IMR-90 (cell line): ENCODE measurements at regions not wholly inside any gene's neighbourhood (a gene's known extent, or its start where the extent isn't known, plus 50 kb on each side); places are given as distances from the start of the nearest gene placed in this dataset.

ENCODE experiments used
- ATAC-seq: fragments of 200-7000 bp; cut with Tn5 transposase; 2 replicates; pipeline ENCODE4 v1.9.1; 2020; ENCODE audit warnings: low read depth, mild to moderate bottlenecking, moderate library complexity
- BruUV-seq: library from RNA; stranded (reverse); fragments of 400-500 nt; replicated peaks from 2 replicates; lab custom pipeline; 2021; lab: Mats Ljungman, UMichigan
- CTCF ChIA-PET: fragments of 300-600 bp; formaldehyde crosslinking; extraction: SDS; loops from one replicate; lab custom pipeline; 2021; ENCODE audit warnings: antibody characterized with exemption; lab: Yijun Ruan, JAX
- POLR2A ChIA-PET: fragments of 300-600 bp; sonication (Branson Sonifier 250); formaldehyde crosslinking; loops from one replicate; lab custom pipeline; 2022; ENCODE audit warnings: antibody characterized with exemption; ENCODE audit not compliant: unreplicated experiment; lab: Charles Lee
- DNase-seq: peaks from one replicate; pipeline ENCODE4 v3.0.0; 2013
- H2AFZ ChIP-seq: replicated peaks from 2 replicates; pipeline ENCODE3; 2013; ENCODE audit warnings: low read length, mild to moderate bottlenecking; ENCODE audit not compliant: poor library complexity
- H2AK5ac ChIP-seq: 2 replicates; pipeline ENCODE4 v1.6.1; 2013; ENCODE audit warnings: low read depth, low read length, inconsistent platforms
- H2AK9ac ChIP-seq: replicated peaks from 2 replicates; pipeline ENCODE3; 2013; ENCODE audit warnings: mild to moderate bottlenecking, low read depth, low read length, moderate library complexity; ENCODE audit not compliant: poor library complexity
- H2BK120ac ChIP-seq: 2 replicates; pipeline ENCODE4 v1.6.1; 2013; ENCODE audit warnings: low read depth, low read length, inconsistent platforms
- H2BK15ac ChIP-seq: 3 replicates; pipeline ENCODE4 v1.6.1; 2013; ENCODE audit warnings: low read depth, low read length, inconsistent platforms
- H2BK20ac ChIP-seq: 2 replicates; pipeline ENCODE4 v1.6.1; 2013; ENCODE audit warnings: low read depth, mild to moderate bottlenecking, inconsistent platforms, low read length, moderate library complexity
- H2BK5ac ChIP-seq: 2 replicates; pipeline ENCODE4 v1.6.1; 2013; ENCODE audit warnings: mild to moderate bottlenecking, low read depth, low read length, inconsistent platforms; ENCODE audit not compliant: poor library complexity, severe bottlenecking
- H3K14ac ChIP-seq: replicated peaks from 2 replicates; pipeline ENCODE4 v1.6.1; 2013; ENCODE audit warnings: low read depth, low read length, inconsistent platforms
- H3K18ac ChIP-seq: 2 replicates; pipeline ENCODE4 v1.6.1; 2013; ENCODE audit warnings: low read depth, low read length, control low read depth
- H3K23ac ChIP-seq: 2 replicates; pipeline ENCODE4 v1.6.1; 2013; ENCODE audit warnings: low read depth, low read length, inconsistent platforms
- H3K27ac ChIP-seq: 2 replicates; pipeline ENCODE4 v1.5.1; 2013; ENCODE audit warnings: mild to moderate bottlenecking, control low read depth, low read length; ENCODE audit not compliant: insufficient read depth
- H3K27me3 ChIP-seq: 2 replicates; pipeline ENCODE4 v1.6.1; 2013; ENCODE audit warnings: low read length; ENCODE audit not compliant: control insufficient read depth, insufficient read depth
- H3K36me3 ChIP-seq: 2 replicates; pipeline ENCODE4 v1.6.1; 2013; ENCODE audit warnings: low read length, mixed read lengths; ENCODE audit not compliant: control insufficient read depth, insufficient read depth
- H3K4ac ChIP-seq: 2 replicates; pipeline ENCODE4 v1.6.1; 2013; ENCODE audit warnings: low read depth, low read length, inconsistent platforms
- H3K4me1 ChIP-seq: 2 replicates; pipeline ENCODE4 v1.6.1; 2013; ENCODE audit warnings: low read length, mixed read lengths; ENCODE audit not compliant: control insufficient read depth, insufficient read depth
- H3K4me2 ChIP-seq: 2 replicates; pipeline ENCODE4 v1.6.1; 2013; ENCODE audit warnings: low read depth, mild to moderate bottlenecking, control low read depth, low read length, moderate library complexity
- H3K4me3 ChIP-seq: 2 replicates; pipeline ENCODE4 v1.5.1; 2013; ENCODE audit warnings: low read depth, mild to moderate bottlenecking, control low read depth, low read length, moderate library complexity; ENCODE audit not compliant: insufficient read depth
- H3K56ac ChIP-seq: 2 replicates; pipeline ENCODE4 v1.6.1; 2013; ENCODE audit warnings: low read length, inconsistent platforms; ENCODE audit not compliant: insufficient read depth; ENCODE audit errors: extremely low read depth
- H3K79me1 ChIP-seq, 2 experiments: 2 replicates each; pipeline ENCODE4 v1.6.1; 2013; ENCODE audit warnings: low read length in 2 of 2, inconsistent platforms in 1 of 2, low read depth in 1 of 2
- H3K9ac ChIP-seq: 2 replicates; pipeline ENCODE4 v1.6.1; 2013; ENCODE audit warnings: low read depth, low read length, control low read depth
- H3K9me1 ChIP-seq: 2 replicates; pipeline ENCODE4 v1.6.1; 2013; ENCODE audit warnings: low read length, inconsistent platforms; ENCODE audit not compliant: insufficient read depth
- H3K9me3 ChIP-seq: 2 replicates; pipeline ENCODE4 v1.6.1; 2013; ENCODE audit warnings: low read length; ENCODE audit not compliant: control insufficient read depth, insufficient read depth
- H4K20me1 ChIP-seq: 2 replicates; pipeline ENCODE4 v1.6.1; 2013; ENCODE audit warnings: low read length, inconsistent platforms; ENCODE audit not compliant: insufficient read depth
- H4K5ac ChIP-seq: 2 replicates; pipeline ENCODE4 v1.6.1; 2013; ENCODE audit warnings: mild to moderate bottlenecking, low read depth, low read length, control low read depth
- H4K8ac ChIP-seq, 2 experiments: 2 replicates each; pipeline ENCODE4 v1.6.1; 2013; ENCODE audit warnings: low read depth in 2 of 2, low read length in 2 of 2, control low read depth in 1 of 2, inconsistent platforms in 1 of 2
- H4K91ac ChIP-seq: 2 replicates; pipeline ENCODE4 v1.6.1; 2013; ENCODE audit warnings: low read depth, low read length, inconsistent platforms; ENCODE audit not compliant: insufficient read depth
- CEBPB ChIP-seq: IDR thresholded peaks from 2 replicates; pipeline ENCODE4 v1.6.1; 2012; ENCODE audit warnings: low read depth, low read length, improper control_type of control experiment
- CHD1 ChIP-seq: IDR thresholded peaks from 2 replicates; pipeline ENCODE4 v1.6.1; 2012; ENCODE audit warnings: low read depth, low read length, improper control_type of control experiment
- FOS ChIP-seq: fragments of 150-350 bp; IDR thresholded peaks from 2 replicates; pipeline ENCODE4 v1.6.1; 2016; ENCODE audit warnings: low read depth, low read length
- MAFK ChIP-seq: IDR thresholded peaks from 2 replicates; pipeline ENCODE4 v1.6.1; 2012; ENCODE audit warnings: low read depth, low read length, improper control_type of control experiment
- MAZ ChIP-seq: IDR thresholded peaks from 2 replicates; pipeline ENCODE4 v1.6.1; 2012; ENCODE audit warnings: low read depth, mild to moderate bottlenecking, low read length, improper control_type of control experiment, moderate library complexity, borderline replicate concordance
- MXI1 ChIP-seq: IDR thresholded peaks from 2 replicates; pipeline ENCODE4 v1.6.1; 2012; ENCODE audit warnings: low read depth, mild to moderate bottlenecking, low read length, moderate library complexity, borderline replicate concordance
- NFE2L2 ChIP-seq: fragments of 150-350 bp; IDR thresholded peaks from 2 replicates; pipeline ENCODE4 v1.6.1; 2016; ENCODE audit warnings: low read depth, mild to moderate bottlenecking, low read length
- POLR2A ChIP-seq: IDR thresholded peaks from 2 replicates; pipeline ENCODE4 v1.6.1; 2012; ENCODE audit warnings: mild to moderate bottlenecking, low read depth, low read length
- RAD21 ChIP-seq: IDR thresholded peaks from 2 replicates; pipeline ENCODE4 v1.6.1; 2012; ENCODE audit warnings: low read length, improper control_type of control experiment
- RCOR1 ChIP-seq: IDR thresholded peaks from 2 replicates; pipeline ENCODE4 v1.6.1; 2012; ENCODE audit warnings: mild to moderate bottlenecking, low read length, improper control_type of control experiment; ENCODE audit not compliant: insufficient replicate concordance
- RFX5 ChIP-seq: IDR thresholded peaks from 2 replicates; pipeline ENCODE4 v1.8.0; 2012; ENCODE audit warnings: low read depth, mild to moderate bottlenecking, low read length, moderate library complexity
- SMC3 ChIP-seq: fragments of 150-350 bp; IDR thresholded peaks from 2 replicates; pipeline ENCODE4 v1.6.1; 2016; ENCODE audit warnings: low read depth, mild to moderate bottlenecking, antibody characterized with exemption, low read length, moderate library complexity
- WGBS, 2 experiments: methylation state at CpG; one replicate each; pipeline versions ENCODE4 v1.1.5 to v1.1.7; 2013; ENCODE audit warnings: missing lambda C conversion rate in 2 of 2; ENCODE audit not compliant: insufficient read length in 1 of 2; ENCODE audit errors: extremely low coverage in 2 of 2; 5-methylcytosine and 5-hydroxymethylcytosine counted together
- dilution Hi-C: fragments of 300-500 bp; cut with HindIII; formaldehyde crosslinking; loops from one replicate; pipeline ENCODE4 v1.14.3; 2018; ENCODE audit warnings: low sequenced_read_pairs; ENCODE audit not compliant: unreplicated experiment
- in situ Hi-C: fragments of 300-500 bp; cut with MboI; formaldehyde crosslinking; loops from 3 replicates; pipeline ENCODE4 v1.14.3; 2019; ENCODE audit warnings: low sequenced_read_pairs, inconsistent platforms, mixed read lengths
- intact Hi-C: fragments of 100-400 bp; cut with micrococcal nuclease; formaldehyde crosslinking; loops from 2 replicates; pipeline ENCODE4 v1.10.0; 2022
- TF ChIP-seq, protein P1 (sequence below): conservative IDR thresholded peaks from 2 replicates; pipeline ENCODE4 v1.5.1; 2012; ENCODE audit warnings: mild to moderate bottlenecking, low read depth, low read length, improper control_type of control experiment
- TF ChIP-seq, protein P2 (sequence below): fragments of 150-350 bp; IDR thresholded peaks from 2 replicates; pipeline ENCODE4 v1.6.1; 2017; ENCODE audit warnings: mild to moderate bottlenecking, antibody characterized with exemption, low read length, low read depth
- TF ChIP-seq, protein P3 (sequence below): fragments of 150-350 bp; IDR thresholded peaks from 2 replicates; pipeline ENCODE4 v1.6.1; 2016; ENCODE audit warnings: low read depth, mild to moderate bottlenecking, low read length, moderate library complexity, borderline replicate concordance

DNA sequence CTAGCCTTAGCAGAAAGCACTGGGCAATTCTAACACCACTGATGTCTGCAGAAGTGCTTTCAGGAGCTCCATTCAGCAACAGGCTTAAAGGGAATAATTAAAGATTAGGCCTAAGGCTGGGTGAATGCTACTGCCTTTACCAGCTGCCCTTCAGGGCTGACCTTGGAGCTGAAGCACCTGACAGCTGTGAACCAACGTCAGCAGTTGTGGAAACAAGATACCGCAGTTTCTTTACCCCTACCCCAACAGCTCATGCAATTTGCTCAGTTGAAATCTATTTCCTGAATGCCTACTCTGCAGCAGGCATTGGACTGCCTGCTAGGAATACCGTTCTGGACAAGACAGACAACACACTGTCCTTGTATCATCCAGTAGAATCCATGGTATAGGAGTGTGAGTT is 51.5 kb upstream of the ADTRP start:
- CTCF ChIA-PET = no interaction called here

More for the DNA sequence above, 51.5 kb upstream of the ADTRP start:
- DNase-seq = no peak
- no peak overlapping the region for H3K4me3 ChIP-seq
- no peaks in the 10 kb centered on the region for H3K4me1 ChIP-seq
- no peaks in the 10 kb centered on the region for H3K9me3 ChIP-seq
- no peak overlapping the region for H3K4ac ChIP-seq
- H2BK20ac ChIP-seq = no peak overlapping the region
- no peak for ATAC-seq
- H4K20me1 ChIP-seq = no peaks in the 10 kb centered on the region
- WGBS, 2 experiments = no CpG with 5 or more reads among the region's 3 CpGs
- no peak overlapping the region for H4K91ac ChIP-seq
- intact Hi-C loops = no loop called here
- H2AK9ac ChIP-seq = no peak overlapping the region
- H4K8ac ChIP-seq = no peak overlapping the region
- no peak overlapping the region for H2BK5ac ChIP-seq
- H3K27ac ChIP-seq = no peak overlapping the region
- H3K36me3 ChIP-seq = no peaks in the 10 kb centered on the region
- no peaks in the 10 kb centered on the region for H3K9me1 ChIP-seq
- no peak overlapping the region for H2BK120ac ChIP-seq
- H4K5ac ChIP-seq = no peak overlapping the region
- no peak overlapping the region for H3K23ac ChIP-seq
- H3K56ac ChIP-seq = no peak overlapping the region
- H3K9ac ChIP-seq = no peak overlapping the region
- H3K79me1 ChIP-seq = no peaks in the 10 kb centered on the region
- TF ChIP-seq SMC3 (no peak), FOS (no peak), MXI1 (no peak), RFX5 (no peak), CHD1 (no peak), RCOR1 (no peak), MAZ (no peak), MAFK (no peak), NFE2L2 (no peak), CEBPB (no peak), POLR2A (no peak), RAD21 (no peak)
- TF ChIP-seq, protein P1, sequence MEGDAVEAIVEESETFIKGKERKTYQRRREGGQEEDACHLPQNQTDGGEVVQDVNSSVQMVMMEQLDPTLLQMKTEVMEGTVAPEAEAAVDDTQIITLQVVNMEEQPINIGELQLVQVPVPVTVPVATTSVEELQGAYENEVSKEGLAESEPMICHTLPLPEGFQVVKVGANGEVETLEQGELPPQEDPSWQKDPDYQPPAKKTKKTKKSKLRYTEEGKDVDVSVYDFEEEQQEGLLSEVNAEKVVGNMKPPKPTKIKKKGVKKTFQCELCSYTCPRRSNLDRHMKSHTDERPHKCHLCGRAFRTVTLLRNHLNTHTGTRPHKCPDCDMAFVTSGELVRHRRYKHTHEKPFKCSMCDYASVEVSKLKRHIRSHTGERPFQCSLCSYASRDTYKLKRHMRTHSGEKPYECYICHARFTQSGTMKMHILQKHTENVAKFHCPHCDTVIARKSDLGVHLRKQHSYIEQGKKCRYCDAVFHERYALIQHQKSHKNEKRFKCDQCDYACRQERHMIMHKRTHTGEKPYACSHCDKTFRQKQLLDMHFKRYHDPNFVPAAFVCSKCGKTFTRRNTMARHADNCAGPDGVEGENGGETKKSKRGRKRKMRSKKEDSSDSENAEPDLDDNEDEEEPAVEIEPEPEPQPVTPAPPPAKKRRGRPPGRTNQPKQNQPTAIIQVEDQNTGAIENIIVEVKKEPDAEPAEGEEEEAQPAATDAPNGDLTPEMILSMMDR = no peak
- TF ChIP-seq, protein P2, sequence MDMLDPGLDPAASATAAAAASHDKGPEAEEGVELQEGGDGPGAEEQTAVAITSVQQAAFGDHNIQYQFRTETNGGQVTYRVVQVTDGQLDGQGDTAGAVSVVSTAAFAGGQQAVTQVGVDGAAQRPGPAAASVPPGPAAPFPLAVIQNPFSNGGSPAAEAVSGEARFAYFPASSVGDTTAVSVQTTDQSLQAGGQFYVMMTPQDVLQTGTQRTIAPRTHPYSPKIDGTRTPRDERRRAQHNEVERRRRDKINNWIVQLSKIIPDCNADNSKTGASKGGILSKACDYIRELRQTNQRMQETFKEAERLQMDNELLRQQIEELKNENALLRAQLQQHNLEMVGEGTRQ = no peak
- TF ChIP-seq, protein P3, sequence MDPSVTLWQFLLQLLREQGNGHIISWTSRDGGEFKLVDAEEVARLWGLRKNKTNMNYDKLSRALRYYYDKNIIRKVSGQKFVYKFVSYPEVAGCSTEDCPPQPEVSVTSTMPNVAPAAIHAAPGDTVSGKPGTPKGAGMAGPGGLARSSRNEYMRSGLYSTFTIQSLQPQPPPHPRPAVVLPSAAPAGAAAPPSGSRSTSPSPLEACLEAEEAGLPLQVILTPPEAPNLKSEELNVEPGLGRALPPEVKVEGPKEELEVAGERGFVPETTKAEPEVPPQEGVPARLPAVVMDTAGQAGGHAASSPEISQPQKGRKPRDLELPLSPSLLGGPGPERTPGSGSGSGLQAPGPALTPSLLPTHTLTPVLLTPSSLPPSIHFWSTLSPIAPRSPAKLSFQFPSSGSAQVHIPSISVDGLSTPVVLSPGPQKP = no peak
- H2BK15ac ChIP-seq = no peak overlapping the region
- H3K27me3 ChIP-seq = no peaks in the 10 kb centered on the region
- no peak overlapping the region for H3K18ac ChIP-seq
- POLR2A ChIA-PET = no interaction called here
- no peak overlapping the region for H3K14ac ChIP-seq
- dilution Hi-C loops = no loop called here
- in situ Hi-C loops = no loop called here
- H3K4me2 ChIP-seq = no peak overlapping the region
- no peak overlapping the region for H2AK5ac ChIP-seq
- no TSS peak for BruUV-seq
- H2AFZ ChIP-seq = no peak overlapping the region
